GM12878 (cell line): ENCODE measurements at regions not wholly inside any gene's neighbourhood (a gene's known extent, or its start where the extent isn't known, plus 50 kb on each side); places are given as distances from the start of the nearest gene placed in this dataset.

Experiments
- ATAC-seq: fragments of 200-7000 bp; cut with Tn5 transposase; 3 replicates; pipeline ENCODE4 v1.9.1; 2020; ENCODE audit warnings: mild to moderate bottlenecking, moderate library complexity
- BruUV-seq: library from RNA; stranded (reverse); fragments of 400-500 nt; replicated peaks from 2 replicates; lab custom pipeline; 2021; lab: Mats Ljungman, UMichigan
- CTCF ChIA-PET: fragments of 300-600 bp; sonication (Branson Sonifier 250); formaldehyde crosslinking; extraction: SDS; loops from one replicate; lab custom pipeline; 2021; ENCODE audit warnings: inconsistent platforms; lab: Yijun Ruan, JAX
- POLR2A ChIA-PET: fragments of 350-600 bp; formaldehyde crosslinking; extraction: SDS; loops from one replicate; lab custom pipeline; 2021; ENCODE audit warnings: inconsistent platforms; lab: Charles Lee
- RAD21 ChIA-PET: fragments of 300-600 bp; sonication (Branson Sonifier 250); formaldehyde crosslinking; loops from one replicate; lab custom pipeline; 2023; ENCODE audit warnings: antibody characterized with exemption; ENCODE audit not compliant: unreplicated experiment; lab: Charles Lee
- SMC1A ChIA-PET: fragments of 300-600 bp; sonication (Branson Sonifier 250); formaldehyde crosslinking; loops from one replicate; lab custom pipeline; 2023; ENCODE audit not compliant: unreplicated experiment, uncharacterized antibody; lab: Charles Lee
- DNase-seq: peaks from one replicate; pipeline ENCODE4 v3.0.0-alpha.2; 2011; ENCODE audit warnings: low read depth, low spot score
- FAIRE-seq: peaks from 3 replicates; lab custom pipeline; 2011; peaks lifted over from hg19 to GRCh38; lab: Jason Lieb, UNC
- H2AFZ ChIP-seq: 2 replicates; pipeline ENCODE4 v1.6.0; 2011; ENCODE audit warnings: low read depth, low read length, control low read depth; ENCODE audit not compliant: control insufficient read depth
- H3K27ac ChIP-seq: 2 replicates; pipeline ENCODE4 v1.5.1; 2011; ENCODE audit warnings: control low read depth; ENCODE audit not compliant: control insufficient read depth, insufficient read depth
- H3K27me3 ChIP-seq, 2 experiments: replicated peaks in 1 of 2; 2 replicates each; pipeline versions ENCODE4 v1.6.0 to v1.6.1; 2011; ENCODE audit warnings: low read length in 1 of 2; ENCODE audit not compliant: control insufficient read depth in 2 of 2, insufficient read depth in 2 of 2
- H3K36me3 ChIP-seq, 2 experiments: 2 replicates each; pipeline ENCODE4 v1.5.1; 2011; ENCODE audit warnings: low read length in 1 of 2; ENCODE audit not compliant: control insufficient read depth in 2 of 2, insufficient read depth in 2 of 2
- H3K4me1 ChIP-seq: 2 replicates; pipeline ENCODE4 v1.6.1; 2011; ENCODE audit warnings: mild to moderate bottlenecking, low read length, moderate library complexity, mixed read lengths; ENCODE audit not compliant: control insufficient read depth, insufficient read depth
- H3K4me2 ChIP-seq: 2 replicates; pipeline ENCODE4 v1.6.0; 2011; ENCODE audit warnings: control low read depth; ENCODE audit not compliant: control insufficient read depth, insufficient read depth
- H3K4me3 ChIP-seq: fragments of 200-600 bp; sonication (generic); 2 replicates; pipeline ENCODE4 v1.5.1; 2016
- H3K79me2 ChIP-seq: 2 replicates; pipeline ENCODE4 v1.6.0; 2011; ENCODE audit warnings: low read length; ENCODE audit not compliant: control insufficient read depth, insufficient read depth
- H3K9ac ChIP-seq: 2 replicates; pipeline ENCODE4 v1.8.0; 2011; ENCODE audit warnings: low read length, control low read depth, mixed read lengths; ENCODE audit not compliant: control insufficient read depth, insufficient read depth
- H3K9me3 ChIP-seq: replicated peaks from 3 replicates; pipeline ENCODE4 v1.5.1; 2011; ENCODE audit warnings: mild to moderate bottlenecking, low read length; ENCODE audit not compliant: control insufficient read depth, insufficient read depth
- H4K20me1 ChIP-seq: 2 replicates; pipeline ENCODE4 v1.6.0; 2011; ENCODE audit not compliant: control insufficient read depth, insufficient read depth
- CBX5 ChIP-seq: sonication (generic); IDR thresholded peaks from 2 replicates; pipeline ENCODE4 v1.6.1; 2016; ENCODE audit warnings: low read depth, moderate library complexity, mild to moderate bottlenecking, inconsistent platforms
- IKZF2 ChIP-seq, 2 experiments: fragments of 450-650 bp; IDR thresholded peaks; 2 replicates each; pipeline ENCODE4 v1.6.1; 2017; ENCODE audit warnings: mild to moderate bottlenecking in 2 of 2, moderate library complexity in 2 of 2
- IRF4 ChIP-seq: IDR thresholded peaks from 2 replicates; pipeline ENCODE4 v1.6.1; 2011; ENCODE audit warnings: low read depth, low read length
- SMAD5 ChIP-seq: IDR thresholded peaks from 2 replicates; pipeline ENCODE4 v1.6.1; 2016; ENCODE audit warnings: antibody characterized with exemption, low read depth
- TCF3 ChIP-seq: IDR thresholded peaks from 2 replicates; pipeline ENCODE4 v1.6.1; 2012; ENCODE audit warnings: low read depth, mild to moderate bottlenecking, low read length, borderline replicate concordance; ENCODE audit not compliant: insufficient read depth
- WGBS: methylation state at CpG from one replicate; pipeline ENCODE4 v1.1.6; 2016; ENCODE audit warnings: low lambda C conversion rate; ENCODE audit not compliant: insufficient replicate concordance, insufficient coverage; ENCODE audit errors: missing lambda C conversion rate; 5-methylcytosine and 5-hydroxymethylcytosine counted together
- in situ Hi-C: fragments of 300-500 bp; cut with MboI; formaldehyde crosslinking; loops from 9 replicates; pipeline ENCODE4 v1.14.3; 2018; ENCODE audit warnings: mixed read lengths
- intact Hi-C: fragments of 100-400 bp; cut with micrococcal nuclease; formaldehyde crosslinking; loops from one replicate; pipeline ENCODE4 v1.14.2; 2022; ENCODE audit not compliant: unreplicated experiment
- TF ChIP-seq, protein P1 (sequence below): fragments of 150-350 bp; IDR thresholded peaks from 2 replicates; pipeline ENCODE4 v1.6.1; 2016; ENCODE audit warnings: low read depth, low read length

DNA sequence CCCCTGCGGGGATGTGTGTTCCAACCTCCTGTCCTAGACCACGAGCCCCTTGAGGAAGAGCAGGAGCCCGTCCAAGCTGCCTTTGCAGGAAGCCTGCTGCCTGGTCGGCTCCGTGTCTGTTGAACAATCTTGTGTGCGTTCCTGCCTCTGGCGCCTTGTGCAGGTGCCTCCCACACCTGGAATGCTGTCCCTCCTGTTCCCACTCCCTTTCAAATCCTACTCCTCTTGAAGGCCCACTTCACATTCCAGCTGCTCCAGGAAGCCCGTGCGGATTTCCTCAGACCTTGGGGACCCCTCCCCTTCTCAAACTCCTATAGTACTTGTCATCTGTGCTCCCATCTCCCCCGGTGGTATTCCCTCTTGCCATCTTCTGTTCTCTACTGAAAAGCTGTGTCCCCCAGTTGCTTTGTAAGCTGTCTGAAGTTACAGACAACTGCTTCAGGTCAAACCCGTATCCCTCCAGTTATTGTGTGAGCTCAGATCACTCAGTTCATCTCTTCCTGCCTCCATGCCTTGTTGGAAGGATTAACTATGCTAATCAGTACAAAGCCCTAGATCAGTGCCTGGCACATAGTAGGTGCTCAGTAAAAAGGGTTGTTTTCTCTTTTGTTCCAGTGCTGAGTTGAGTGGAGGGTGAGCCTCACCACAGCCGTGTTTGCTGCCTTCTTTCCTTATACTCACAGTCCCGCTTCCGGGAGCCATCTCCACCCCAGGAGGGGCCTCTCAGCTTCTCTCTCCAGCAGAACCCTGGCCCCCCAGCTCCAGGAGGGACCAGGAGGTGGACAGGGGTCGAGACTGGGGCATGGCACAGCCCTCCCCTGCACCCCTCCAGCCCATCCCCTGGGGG is 241.8 kb upstream of the CIBAR2 start:
- Histone ChIP-seq H3K9ac (no peak overlapping the region), H3K79me2 (no peaks in the 10 kb centered on the region), H3K4me3 (no peak overlapping the region), H3K4me2 (no peak overlapping the region), H4K20me1 (no peaks in the 10 kb centered on the region), H3K4me1 (no peaks in the 10 kb centered on the region), H3K36me3 (no peaks in the 10 kb centered on the region), H3K9me3 (no peaks in the 10 kb centered on the region; the same call in 2 of the 3 replicates), H2AFZ (no peak overlapping the region), H3K27ac (no peak overlapping the region), H3K27me3 (no peaks in the 10 kb centered on the region; a peak in 1 of 4 replicates)
- ChIA-PET SMC1A (no interaction called here), CTCF (no interaction called here), POLR2A (no interaction called here), RAD21 (no interaction called here)
- FAIRE-seq (no peak), ATAC-seq (no peak), DNase-seq (no peak)
- intact Hi-C loops (no loop called here), in situ Hi-C loops (no loop called here)
- 20% methylated on average over 15 of the region's 15 CpGs for WGBS
- TF ChIP-seq CBX5: no peak
- no peak for TF ChIP-seq TCF3
- TF ChIP-seq IKZF2 (IDR thresholded peaks at IDR 0.05): no peak
- no peak for TF ChIP-seq SMAD5
- TF ChIP-seq, protein P1, sequence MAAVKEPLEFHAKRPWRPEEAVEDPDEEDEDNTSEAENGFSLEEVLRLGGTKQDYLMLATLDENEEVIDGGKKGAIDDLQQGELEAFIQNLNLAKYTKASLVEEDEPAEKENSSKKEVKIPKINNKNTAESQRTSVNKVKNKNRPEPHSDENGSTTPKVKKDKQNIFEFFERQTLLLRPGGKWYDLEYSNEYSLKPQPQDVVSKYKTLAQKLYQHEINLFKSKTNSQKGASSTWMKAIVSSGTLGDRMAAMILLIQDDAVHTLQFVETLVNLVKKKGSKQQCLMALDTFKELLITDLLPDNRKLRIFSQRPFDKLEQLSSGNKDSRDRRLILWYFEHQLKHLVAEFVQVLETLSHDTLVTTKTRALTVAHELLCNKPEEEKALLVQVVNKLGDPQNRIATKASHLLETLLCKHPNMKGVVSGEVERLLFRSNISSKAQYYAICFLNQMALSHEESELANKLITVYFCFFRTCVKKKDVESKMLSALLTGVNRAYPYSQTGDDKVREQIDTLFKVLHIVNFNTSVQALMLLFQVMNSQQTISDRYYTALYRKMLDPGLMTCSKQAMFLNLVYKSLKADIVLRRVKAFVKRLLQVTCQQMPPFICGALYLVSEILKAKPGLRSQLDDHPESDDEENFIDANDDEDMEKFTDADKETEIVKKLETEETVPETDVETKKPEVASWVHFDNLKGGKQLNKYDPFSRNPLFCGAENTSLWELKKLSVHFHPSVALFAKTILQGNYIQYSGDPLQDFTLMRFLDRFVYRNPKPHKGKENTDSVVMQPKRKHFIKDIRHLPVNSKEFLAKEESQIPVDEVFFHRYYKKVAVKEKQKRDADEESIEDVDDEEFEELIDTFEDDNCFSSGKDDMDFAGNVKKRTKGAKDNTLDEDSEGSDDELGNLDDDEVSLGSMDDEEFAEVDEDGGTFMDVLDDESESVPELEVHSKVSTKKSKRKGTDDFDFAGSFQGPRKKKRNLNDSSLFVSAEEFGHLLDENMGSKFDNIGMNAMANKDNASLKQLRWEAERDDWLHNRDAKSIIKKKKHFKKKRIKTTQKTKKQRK: no peak
- TF ChIP-seq IRF4: no peak
- no TSS peak for BruUV-seq
